Keratinocyte (primary cell): ENCODE measurements at regions not wholly inside any gene's neighbourhood (a gene's known extent, or its start where the extent isn't known, plus 50 kb on each side); places are given as distances from the start of the nearest gene placed in this dataset.

Source experiments
- DNase-seq: peaks from one replicate; pipeline ENCODE4 v3.0.0-alpha.2; 2011; ENCODE audit warnings: low read depth, missing footprints, low spot score
- FAIRE-seq: peaks from 2 replicates; lab custom pipeline; 2011; peaks lifted over from hg19 to GRCh38; lab: Jason Lieb, UNC
- H2AFZ ChIP-seq: 2 replicates; pipeline ENCODE4 v1.6.0; 2012; ENCODE audit warnings: low read length, control low read depth, inconsistent platforms; ENCODE audit not compliant: control insufficient read depth
- H3K27ac ChIP-seq: 2 replicates; pipeline ENCODE4 v1.5.1; 2011; ENCODE audit warnings: low read length; ENCODE audit not compliant: control insufficient read depth, insufficient read depth
- H3K27me3 ChIP-seq: 3 replicates; pipeline ENCODE4 v1.6.0; 2011; ENCODE audit warnings: low read length; ENCODE audit not compliant: control insufficient read depth, insufficient read depth; ENCODE audit errors: extremely low read depth
- H3K36me3 ChIP-seq, 2 experiments: 2 replicates in 1 of 2; 3 replicates in 1 of 2; pipeline ENCODE4 v1.5.1; 2011; ENCODE audit warnings: low read length in 2 of 2, mild to moderate bottlenecking in 1 of 2; ENCODE audit not compliant: control insufficient read depth in 2 of 2, insufficient read depth in 2 of 2; ENCODE audit errors: extremely low read depth in 1 of 2
- H3K4me1 ChIP-seq: 3 replicates; pipeline ENCODE4 v1.5.1; 2011; ENCODE audit warnings: low read length; ENCODE audit not compliant: control insufficient read depth, insufficient read depth; ENCODE audit errors: extremely low read depth
- H3K4me2 ChIP-seq: 3 replicates; pipeline ENCODE4 v1.6.0; 2011; ENCODE audit warnings: low read depth, low read length; ENCODE audit not compliant: control insufficient read depth, insufficient read depth; ENCODE audit errors: extremely low read depth
- H3K4me3 ChIP-seq, 3 experiments: fragments of 200-600 bp in 1 of 3; sonication (generic) in 1 of 3; 2 replicates in 2 of 3; 3 replicates in 1 of 3; pipeline ENCODE4 v1.5.1; 2011 to 2016; ENCODE audit warnings: low read length in 3 of 3, mild to moderate bottlenecking in 3 of 3, control low read depth in 2 of 3, inconsistent platforms in 1 of 3, low read depth in 1 of 3, mixed read lengths in 1 of 3, mixed run types in 1 of 3, moderate library complexity in 1 of 3; ENCODE audit not compliant: control insufficient read depth in 2 of 3, insufficient read depth in 2 of 3; ENCODE audit errors: extremely low read depth in 1 of 3
- H3K79me2 ChIP-seq: 2 replicates; pipeline ENCODE4 v1.6.0; 2012; ENCODE audit warnings: low read length; ENCODE audit not compliant: control insufficient read depth, insufficient read depth
- H3K9ac ChIP-seq: 3 replicates; pipeline ENCODE4 v1.6.0; 2011; ENCODE audit warnings: low read length; ENCODE audit not compliant: control insufficient read depth, insufficient read depth; ENCODE audit errors: extremely low read depth
- H3K9me1 ChIP-seq: 3 replicates; pipeline ENCODE4 v1.6.0; 2011; ENCODE audit warnings: low read length; ENCODE audit not compliant: control insufficient read depth, insufficient read depth; ENCODE audit errors: extremely low read depth
- H3K9me3 ChIP-seq: 2 replicates; pipeline ENCODE4 v1.5.1; 2012; ENCODE audit warnings: low read depth, low read length; ENCODE audit not compliant: control insufficient read depth
- H4K20me1 ChIP-seq: 3 replicates; pipeline ENCODE4 v1.6.0; 2011; ENCODE audit warnings: low read length; ENCODE audit not compliant: control insufficient read depth, insufficient read depth; ENCODE audit errors: extremely low read depth
- CTCF ChIP-seq, 3 experiments: IDR thresholded peaks in 1 of 3; conservative IDR thresholded peaks in 1 of 3; optimal IDR thresholded peaks in 1 of 3; 2 replicates in 2 of 3; 3 replicates in 1 of 3; pipeline versions ENCODE3 to v1.5.1; 2011; ENCODE audit warnings: low read length in 3 of 3, mild to moderate bottlenecking in 3 of 3, moderate library complexity in 2 of 3, control low read depth in 1 of 3, inconsistent platforms in 1 of 3; ENCODE audit not compliant: insufficient read depth in 2 of 3; ENCODE audit errors: extremely low read depth in 1 of 3
- EZH2 ChIP-seq: IDR thresholded peaks from one replicate; pipeline ENCODE4 v1.6.1; 2012; ENCODE audit warnings: inconsistent platforms, mild to moderate bottlenecking, low read length, moderate library complexity
- dilution Hi-C: fragments of 300-500 bp; cut with MboI; formaldehyde crosslinking; loops from one replicate; pipeline ENCODE4 v1.7.0; 2020; ENCODE audit warnings: low sequenced_read_pairs; ENCODE audit not compliant: extremely low pct_ligation_motif_present

- Histone ChIP-seq H3K79me2 (no peaks in the 10 kb centered on the region), H3K4me1 (no peaks in the 10 kb centered on the region), H3K4me3 (no peak overlapping the region), H2AFZ (no peak overlapping the region), H3K36me3 (no peaks in the 10 kb centered on the region), H3K27ac (no peak overlapping the region), H3K27me3 (no peaks in the 10 kb centered on the region), H3K9ac (no peak overlapping the region), H4K20me1 (no peaks in the 10 kb centered on the region), H3K9me1 (no peaks in the 10 kb centered on the region), H3K9me3 (no peaks in the 10 kb centered on the region), H3K4me2 (no peak overlapping the region)
- dilution Hi-C loops: no loop called here
- no peak for TF ChIP-seq CTCF (optimal IDR thresholded peaks at IDR 0.05 in 1 of 3, IDR thresholded peaks at IDR 0.05 in 1 of 3, conservative IDR thresholded peaks at IDR 0.05 in 1 of 3; ENCODE audit: extremely low read depth in 1 of 3, insufficient read depth in 2 of 3, low read length in 3 of 3)
- no peak for TF ChIP-seq EZH2
- DNase-seq (no peak), FAIRE-seq (no peak)
Measured at GRCh38 chr13:79051472-79051871, 354.6 kb downstream of the RBM26 start.

DNA sequence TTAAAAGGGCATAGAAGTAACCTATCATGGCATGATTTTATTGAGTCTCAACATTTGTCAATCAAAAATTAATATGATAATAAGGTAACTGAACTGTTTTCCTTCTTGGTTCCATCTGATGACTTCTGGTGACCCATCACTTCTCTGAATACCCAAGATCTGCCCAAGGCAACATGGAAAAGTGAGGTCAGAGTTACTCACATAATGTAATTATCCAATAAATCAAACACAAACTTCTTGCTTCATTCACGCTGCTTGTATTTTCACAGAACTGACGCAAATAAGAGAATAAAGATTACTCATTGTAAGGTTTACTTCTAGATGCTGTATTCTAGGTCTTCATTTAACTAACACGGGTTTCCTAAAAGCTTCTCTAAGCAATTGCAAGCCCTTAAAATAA is 361.6 kb downstream of the RBM26 start:
- Histone ChIP-seq H2AFZ (no peak overlapping the region), H3K79me2 (no peaks in the 10 kb centered on the region), H3K27me3 (no peaks in the 10 kb centered on the region), H3K36me3 (no peaks in the 10 kb centered on the region), H3K27ac (no peak overlapping the region), H3K4me2 (no peak overlapping the region), H3K4me3 (no peak overlapping the region), H3K9me1 (no peaks in the 10 kb centered on the region), H4K20me1 (no peaks in the 10 kb centered on the region), H3K4me1 (no peaks in the 10 kb centered on the region), H3K9me3 (no peaks in the 10 kb centered on the region), H3K9ac (no peak overlapping the region)
- dilution Hi-C loops: no loop called here
- TF ChIP-seq EZH2: no peak
- no peak for TF ChIP-seq CTCF (optimal IDR thresholded peaks at IDR 0.05 in 1 of 3, IDR thresholded peaks at IDR 0.05 in 1 of 3, conservative IDR thresholded peaks at IDR 0.05 in 1 of 3; ENCODE audit: extremely low read depth in 1 of 3, insufficient read depth in 2 of 3, low read length in 3 of 3)
- DNase-seq (no peak), FAIRE-seq (no peak)
